ENCODE measurements at regions not wholly inside any gene's neighbourhood (a gene's known extent, or its start where the extent isn't known, plus 50 kb on each side); places are given as distances from the start of the nearest gene placed in this dataset.

DNA sequence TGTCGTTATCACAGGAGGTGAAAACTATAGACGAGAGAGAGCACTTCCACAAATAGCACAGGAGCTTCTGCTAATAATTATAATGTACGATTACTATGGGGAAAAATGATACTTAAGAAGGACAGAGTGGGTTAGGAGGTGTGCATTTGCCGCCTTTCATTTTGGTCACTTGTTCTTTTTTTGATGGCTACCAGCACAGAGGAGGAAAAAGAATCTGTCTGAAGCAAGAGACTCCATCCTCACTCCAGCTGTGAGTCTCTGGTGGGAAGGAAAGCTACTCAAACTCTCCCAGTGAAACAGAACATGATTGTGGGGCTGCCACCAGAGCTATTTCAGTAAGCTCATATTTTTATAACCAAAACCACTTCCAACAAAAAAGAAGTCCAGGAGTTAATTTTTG is 270.4 kb upstream of the TMEM161B start:
- no peak for DNase-seq (ENCODE audit: low read depth)
- no peak overlapping the region for H3K4me3 ChIP-seq (ENCODE audit: low read depth, low read length)

DNA sequence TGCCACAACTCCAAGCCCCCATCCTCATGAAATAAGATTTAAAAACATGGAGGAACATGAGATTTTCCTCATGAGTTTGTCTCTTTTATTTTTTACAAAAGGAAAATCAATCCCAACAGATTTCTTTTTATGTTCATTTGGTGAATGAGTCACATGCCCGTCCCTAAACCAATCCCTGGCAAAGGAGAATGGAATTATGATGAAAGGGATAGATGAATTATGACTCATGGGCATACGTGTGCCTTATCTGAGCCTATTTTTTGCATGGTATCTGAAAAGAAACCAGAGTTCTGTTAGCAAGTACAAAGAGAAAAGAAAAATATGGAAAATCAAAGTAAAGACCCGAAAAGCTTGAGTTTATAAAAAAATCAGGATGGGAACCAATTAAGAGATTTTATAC is 267.5 kb upstream of the TMEM161B start:
- DNase-seq (ENCODE audit: low read depth) = no peak
- TF ChIP-seq, protein P1, sequence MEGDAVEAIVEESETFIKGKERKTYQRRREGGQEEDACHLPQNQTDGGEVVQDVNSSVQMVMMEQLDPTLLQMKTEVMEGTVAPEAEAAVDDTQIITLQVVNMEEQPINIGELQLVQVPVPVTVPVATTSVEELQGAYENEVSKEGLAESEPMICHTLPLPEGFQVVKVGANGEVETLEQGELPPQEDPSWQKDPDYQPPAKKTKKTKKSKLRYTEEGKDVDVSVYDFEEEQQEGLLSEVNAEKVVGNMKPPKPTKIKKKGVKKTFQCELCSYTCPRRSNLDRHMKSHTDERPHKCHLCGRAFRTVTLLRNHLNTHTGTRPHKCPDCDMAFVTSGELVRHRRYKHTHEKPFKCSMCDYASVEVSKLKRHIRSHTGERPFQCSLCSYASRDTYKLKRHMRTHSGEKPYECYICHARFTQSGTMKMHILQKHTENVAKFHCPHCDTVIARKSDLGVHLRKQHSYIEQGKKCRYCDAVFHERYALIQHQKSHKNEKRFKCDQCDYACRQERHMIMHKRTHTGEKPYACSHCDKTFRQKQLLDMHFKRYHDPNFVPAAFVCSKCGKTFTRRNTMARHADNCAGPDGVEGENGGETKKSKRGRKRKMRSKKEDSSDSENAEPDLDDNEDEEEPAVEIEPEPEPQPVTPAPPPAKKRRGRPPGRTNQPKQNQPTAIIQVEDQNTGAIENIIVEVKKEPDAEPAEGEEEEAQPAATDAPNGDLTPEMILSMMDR (IDR thresholded peaks at IDR 0.05; ENCODE audit: insufficient read depth, low read depth, low read length, missing control alignments) = no peak
- no peak overlapping the region for H3K4me3 ChIP-seq (ENCODE audit: low read depth, low read length)

More for the DNA sequence above, 270.4 kb upstream of the TMEM161B start:
- TF ChIP-seq, protein P1 (IDR thresholded peaks at IDR 0.05; ENCODE audit: insufficient read depth, low read depth, low read length, missing control alignments) = no peak

DNA sequence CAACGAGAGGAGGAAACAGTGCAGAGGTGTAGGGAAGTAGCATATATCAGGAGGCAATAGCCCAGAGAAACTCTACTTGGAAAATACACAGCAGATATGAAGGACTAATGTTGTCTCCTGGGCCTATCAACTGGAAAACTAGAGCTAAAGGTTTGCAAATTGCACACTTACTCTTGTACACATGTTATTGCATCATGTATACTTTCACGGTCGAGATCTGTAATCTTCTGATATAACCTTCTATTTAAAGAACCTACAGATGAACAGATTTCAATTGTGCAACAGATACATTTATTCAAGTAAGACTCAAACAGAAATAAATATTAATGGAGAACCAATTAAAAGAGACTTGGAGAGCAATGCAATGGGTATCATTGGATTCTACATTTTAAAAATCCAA is 256.3 kb upstream of the TMEM161B start:
- DNase-seq (ENCODE audit: low read depth) = no peak
- TF ChIP-seq, protein P1 (IDR thresholded peaks at IDR 0.05; ENCODE audit: insufficient read depth, low read depth, low read length, missing control alignments) = no peak
- H3K4me3 ChIP-seq (ENCODE audit: low read depth, low read length) = no peak overlapping the region

DNA sequence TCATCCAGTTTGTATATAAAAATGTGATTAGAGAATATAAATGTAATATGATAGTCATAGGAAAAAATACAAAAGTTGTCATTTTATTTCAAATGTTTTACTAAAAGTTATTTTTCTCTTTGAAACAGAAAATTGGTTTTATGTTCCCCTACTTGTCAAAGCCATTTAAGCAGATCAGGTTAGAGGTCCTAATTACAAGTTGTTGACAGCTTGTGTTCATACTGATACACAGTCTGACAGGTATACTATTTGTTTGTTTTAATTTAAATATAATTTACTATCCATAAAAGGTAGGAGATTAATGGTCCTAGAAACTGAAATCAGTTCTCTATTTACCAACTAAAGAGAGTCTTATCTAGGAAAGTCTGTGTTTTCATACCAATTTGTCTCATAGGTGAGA is 250.4 kb upstream of the TMEM161B start:
- DNase-seq (ENCODE audit: low read depth) = no peak
- TF ChIP-seq, protein P1 (IDR thresholded peaks at IDR 0.05; ENCODE audit: insufficient read depth, low read depth, low read length, missing control alignments) = no peak
- H3K4me3 ChIP-seq (ENCODE audit: low read depth, low read length) = no peak overlapping the region

DNA sequence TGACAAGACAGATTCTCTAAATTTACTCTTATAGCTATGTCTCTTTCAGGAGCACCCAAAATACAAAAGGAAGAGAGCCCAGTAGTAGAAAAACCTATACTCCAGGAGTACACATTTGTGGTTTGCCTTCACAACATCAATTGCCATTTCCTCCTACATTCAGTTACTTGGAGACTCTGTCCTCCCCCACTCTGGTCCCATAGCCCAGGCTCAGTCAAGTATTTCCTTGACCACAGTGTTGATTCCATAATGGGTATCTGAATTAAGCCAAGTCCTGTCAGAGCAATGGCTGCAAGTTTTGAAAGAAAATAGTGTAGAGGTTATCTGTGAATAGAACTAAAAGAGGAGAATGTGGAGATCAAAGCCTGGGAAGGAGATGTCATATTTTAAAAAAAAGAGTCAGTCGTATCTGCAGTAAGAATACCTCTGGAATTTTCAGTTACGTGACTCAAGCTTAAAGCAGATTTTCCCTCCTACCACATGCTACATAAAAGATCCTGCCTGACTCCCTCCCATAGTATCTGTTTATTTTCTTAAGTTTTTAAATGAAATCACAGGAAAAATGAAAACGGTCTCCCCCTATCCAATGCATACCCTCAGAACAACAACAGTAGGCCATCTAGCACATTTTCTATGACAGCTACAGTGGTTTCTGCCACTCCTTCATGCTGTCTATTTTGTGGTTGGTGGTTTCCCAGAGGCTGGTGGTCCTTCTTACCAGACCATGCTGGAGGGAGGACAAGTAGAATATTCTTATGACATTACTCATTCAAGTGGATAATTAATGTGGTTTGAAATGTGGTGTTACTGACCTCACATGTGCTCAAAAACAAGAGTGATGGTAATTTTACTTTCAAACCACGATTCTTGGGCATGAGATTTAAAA is 249.7 kb upstream of the TMEM161B start:
- no peak overlapping the region for H3K4me3 ChIP-seq (ENCODE audit: low read depth, low read length)
- DNase-seq (ENCODE audit: low read depth) = peak; percentile 8
- TF ChIP-seq, protein P1 (IDR thresholded peaks at IDR 0.05; ENCODE audit: insufficient read depth, low read depth, low read length, missing control alignments) = no peak

DNA sequence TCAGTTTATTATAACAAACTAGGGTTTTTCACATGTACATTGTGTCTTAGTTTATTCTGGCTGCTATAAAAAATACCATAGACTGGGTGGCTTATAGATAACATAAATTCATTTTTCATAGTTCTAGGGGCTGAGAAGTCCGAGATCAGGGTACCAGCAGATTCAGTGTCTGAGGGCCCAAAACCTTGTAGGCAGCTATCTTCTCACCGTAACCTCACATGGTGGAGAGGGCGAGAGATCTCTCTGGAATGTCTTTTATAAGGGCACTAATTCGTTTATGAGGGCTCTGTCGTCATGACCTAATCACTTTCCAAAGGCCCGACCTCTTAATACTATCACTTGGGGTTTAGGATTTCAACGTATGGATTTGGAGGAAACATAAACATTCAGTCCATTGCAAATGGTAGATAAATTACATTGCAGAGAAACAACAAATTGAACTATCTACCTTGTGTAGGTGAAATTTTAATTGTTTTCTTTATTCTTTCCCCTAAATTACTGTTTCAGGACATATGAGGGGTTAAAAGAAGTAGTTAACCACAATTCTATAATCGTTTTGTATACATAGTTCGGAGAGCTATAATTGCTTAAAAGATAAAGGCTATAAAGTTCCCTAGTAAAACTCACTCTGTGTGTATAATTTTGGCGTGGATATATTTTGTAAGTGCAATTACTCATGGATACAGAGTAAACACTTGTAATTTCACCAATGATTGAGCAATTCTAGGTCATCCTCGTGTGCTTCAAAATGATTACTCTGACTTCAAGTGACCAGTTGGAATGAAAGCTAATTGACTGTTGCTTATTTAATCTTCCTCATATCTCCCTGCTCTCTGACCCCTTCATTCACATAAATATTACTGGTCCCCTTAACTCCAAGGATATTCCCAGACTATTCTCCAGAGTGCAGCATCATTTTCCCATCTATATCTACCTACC is 247.5 kb upstream of the TMEM161B start:
- TF ChIP-seq, protein P1 (IDR thresholded peaks at IDR 0.05; ENCODE audit: insufficient read depth, low read depth, low read length, missing control alignments) = no peak
- H3K4me3 ChIP-seq (ENCODE audit: low read depth, low read length) = no peak overlapping the region
- no peak for DNase-seq (ENCODE audit: low read depth)

Measured in GM12865 (cell line).